A549 (cell line): ENCODE measurements at regions not wholly inside any gene's neighbourhood (a gene's known extent, or its start where the extent isn't known, plus 50 kb on each side); places are given as distances from the start of the nearest gene placed in this dataset.

Source experiments
- ATAC-seq, 2 experiments: fragments of 200-7000 bp in 1 of 2; fragments of >200 bp in 1 of 2; cut with Nextera tagmentation in 1 of 2; cut with Tn5 transposase in 1 of 2; 3 replicates each; pipeline versions ENCODE4 v1.8.0 to v1.9.1; 2018 to 2020; ENCODE audit warnings: mild to moderate bottlenecking in 1 of 2, moderate library complexity in 1 of 2
- CTCF ChIA-PET: fragments of 300-600 bp; sonication (Branson Sonifier 250); formaldehyde crosslinking; extraction: SDS; loops from one replicate; lab custom pipeline; 2021; ENCODE audit warnings: antibody characterized with exemption, inconsistent platforms; lab: Yijun Ruan, JAX
- POLR2A ChIA-PET: fragments of 350-600 bp; formaldehyde crosslinking; extraction: SDS; loops from one replicate; lab custom pipeline; 2021; ENCODE audit warnings: antibody characterized with exemption, inconsistent platforms; lab: Yijun Ruan, JAX
- DNase-seq, 2 experiments: peaks; one replicate each; pipeline versions ENCODE4 v3.0.0 to v3.0.0-alpha.2; 2011 to 2016; ENCODE audit warnings: low read depth in 1 of 2, low spot score in 1 of 2
- FAIRE-seq: peaks from 2 replicates; lab custom pipeline; 2011; peaks lifted over from hg19 to GRCh38; lab: Jason Lieb, UNC
- H3K27ac ChIP-seq, 2 experiments: fragments of >200 bp; sonication (Bioruptor Twin); formaldehyde crosslinking; 3 replicates each; pipeline ENCODE4 v1.5.1; 2016 to 2017
- H3K4me1 ChIP-seq: fragments of >200 bp; sonication (Bioruptor Twin); formaldehyde crosslinking; 3 replicates; pipeline ENCODE4 v1.6.1; 2016
- H3K4me2 ChIP-seq: fragments of >200 bp; sonication (Bioruptor Twin); formaldehyde crosslinking; 3 replicates; pipeline ENCODE4 v1.6.1; 2016
- H3K4me3 ChIP-seq: fragments of >200 bp; sonication (Bioruptor Twin); formaldehyde crosslinking; 3 replicates; pipeline ENCODE4 v1.5.1; 2016
- H3K9me3 ChIP-seq: fragments of >200 bp; sonication (Bioruptor Twin); formaldehyde crosslinking; 3 replicates; pipeline ENCODE4 v1.6.1; 2016
- CEBPB ChIP-seq, 2 experiments: fragments of >200 bp in 1 of 2; sonication (Bioruptor Twin) in 1 of 2; formaldehyde crosslinking in 1 of 2; IDR thresholded peaks; 2 replicates each; pipeline ENCODE4 v1.6.1; 2012 to 2016
- EHF ChIP-seq: fragments of 250-450 bp; sonication (Bioruptor Pico); IDR thresholded peaks from 2 replicates; pipeline ENCODE4 v1.5.0; 2020; ENCODE audit warnings: mild to moderate bottlenecking
- EHMT2 ChIP-seq: fragments of 200-600 bp; sonication (generic); IDR thresholded peaks from 2 replicates; pipeline ENCODE4 v1.6.1; 2016; ENCODE audit warnings: antibody characterized with exemption, low read depth, mild to moderate bottlenecking, moderate library complexity
- EP300 ChIP-seq, 2 experiments: fragments of >200 bp; sonication (Bioruptor Twin); formaldehyde crosslinking; IDR thresholded peaks; 2 replicates in 1 of 2; 3 replicates in 1 of 2; pipeline ENCODE4 v1.6.1; 2016 to 2017
- ESRRA ChIP-seq: fragments of 150-350 bp; IDR thresholded peaks from 2 replicates; pipeline ENCODE4 v1.6.1; 2014; ENCODE audit warnings: mild to moderate bottlenecking, low read length, borderline replicate concordance
- FOSB ChIP-seq: fragments of 250-450 bp; sonication (Bioruptor Pico); IDR thresholded peaks from 2 replicates; pipeline ENCODE4 v1.5.0; 2020; ENCODE audit warnings: mild to moderate bottlenecking, moderate library complexity
- FOXS1 ChIP-seq: fragments of 250-450 bp; sonication (Bioruptor Pico); IDR thresholded peaks from 2 replicates; pipeline ENCODE4 v1.5.0; 2020; ENCODE audit warnings: mild to moderate bottlenecking, moderate library complexity
- HEYL ChIP-seq: fragments of 250-450 bp; sonication (Bioruptor Pico); IDR thresholded peaks from 2 replicates; pipeline ENCODE4 v1.8.0; 2021; ENCODE audit warnings: mild to moderate bottlenecking, moderate library complexity
- HOXB5 ChIP-seq: fragments of 250-450 bp; sonication (Bioruptor Pico); IDR thresholded peaks from 2 replicates; pipeline ENCODE4 v1.5.0; 2020; ENCODE audit warnings: mild to moderate bottlenecking, moderate library complexity
- JUNB ChIP-seq: fragments of >200 bp; sonication (Bioruptor Twin); formaldehyde crosslinking; IDR thresholded peaks from 2 replicates; pipeline ENCODE4 v1.6.1; 2016
- MYC ChIP-seq: IDR thresholded peaks from 2 replicates; pipeline ENCODE4 v1.6.1; 2012; ENCODE audit warnings: mild to moderate bottlenecking, inconsistent platforms, low read length, improper control_type of control experiment, borderline replicate concordance
- NPAS2 ChIP-seq: fragments of 250-450 bp; sonication (Bioruptor Pico); IDR thresholded peaks from 2 replicates; pipeline ENCODE4 v1.8.0; 2022; ENCODE audit warnings: mild to moderate bottlenecking, moderate library complexity, borderline replicate concordance
- NR3C1 ChIP-seq: fragments of >200 bp; sonication (Bioruptor Twin); formaldehyde crosslinking; IDR thresholded peaks from 3 replicates; pipeline ENCODE4 v1.6.1; 2017
- RAD21 ChIP-seq, 2 experiments: fragments of >200 bp in 1 of 2; sonication (Bioruptor Twin) in 1 of 2; formaldehyde crosslinking in 1 of 2; IDR thresholded peaks in 1 of 2; conservative IDR thresholded peaks in 1 of 2; 2 replicates in 1 of 2; 3 replicates in 1 of 2; pipeline ENCODE4 v1.6.1; 2012 to 2018; ENCODE audit warnings: inconsistent platforms in 1 of 2
- RARB ChIP-seq: fragments of 250-450 bp; sonication (Bioruptor Pico); IDR thresholded peaks from 2 replicates; pipeline ENCODE4 v1.8.0; 2021; ENCODE audit warnings: mild to moderate bottlenecking, moderate library complexity
- RFX5 ChIP-seq: fragments of 450-650 bp; IDR thresholded peaks from 2 replicates; pipeline ENCODE4 v1.7.1; 2014; ENCODE audit warnings: antibody characterized with exemption, mild to moderate bottlenecking, moderate library complexity
- RNF2 ChIP-seq: fragments of 200-600 bp; sonication (generic); IDR thresholded peaks from 2 replicates; pipeline ENCODE4 v1.6.1; 2016; ENCODE audit warnings: low read depth, mild to moderate bottlenecking, antibody characterized with exemption, moderate library complexity, borderline replicate concordance
- SREBF2 ChIP-seq: fragments of 450-650 bp; IDR thresholded peaks from 2 replicates; pipeline ENCODE4 v1.6.1; 2014; ENCODE audit warnings: mild to moderate bottlenecking, moderate library complexity
- TFCP2L1 ChIP-seq: fragments of 250-450 bp; sonication (Bioruptor Pico); IDR thresholded peaks from 2 replicates; pipeline ENCODE4 v1.5.0; 2021; ENCODE audit warnings: mild to moderate bottlenecking
- ZFP36 ChIP-seq: fragments of 450-650 bp; IDR thresholded peaks from 2 replicates; pipeline ENCODE4 v1.6.1; 2014; ENCODE audit warnings: borderline replicate concordance; ENCODE audit not compliant: partially characterized antibody
- ZSCAN20 ChIP-seq: fragments of 250-450 bp; sonication (Bioruptor Pico); IDR thresholded peaks from 2 replicates; pipeline ENCODE4 v1.8.0; 2022; ENCODE audit warnings: mild to moderate bottlenecking, moderate library complexity
- WGBS: methylation state at CpG from one replicate; pipeline ENCODE4 v1.1.6; 2017; ENCODE audit errors: missing lambda C conversion rate; 5-methylcytosine and 5-hydroxymethylcytosine counted together
- TF ChIP-seq, protein P1 (sequence below): fragments of >200 bp; sonication (Bioruptor Twin); formaldehyde crosslinking; IDR thresholded peaks from 2 replicates; pipeline ENCODE4 v1.6.1; 2016
- TF ChIP-seq, protein P2 (sequence below): fragments of 450-650 bp; IDR thresholded peaks from 2 replicates; pipeline ENCODE4 v1.6.1; 2014; ENCODE audit warnings: antibody characterized with exemption
- TF ChIP-seq, protein P3 (sequence below): fragments of 150-350 bp; IDR thresholded peaks from 2 replicates; pipeline ENCODE4 v1.6.1; 2014; ENCODE audit warnings: low read depth, mild to moderate bottlenecking, low read length

GRCh38 chr3:168622795-168623194 lies 527.1 kb upstream of the GOLIM4 start:
- Histone ChIP-seq H3K9me3 (no peaks in the 10 kb centered on the region), H3K4me2 (no peak overlapping the region), H3K4me3 (no peak overlapping the region), H3K27ac (no peak overlapping the region), H3K4me1 (no peaks in the 10 kb centered on the region)
- ChIA-PET POLR2A (no interaction called here), CTCF (interaction anchor here (0.5 kb wide), 1 partner anchor 164 kb away, joined by 3 read pairs; no protein-coding TSS in a partner anchor)
- 63% methylated on average over 3 of the region's 3 CpGs for WGBS
- ATAC-seq, result no peak
- DNase-seq, result no peak
- FAIRE-seq, result no peak
- TF ChIP-seq ZSCAN20 (CRISPR knock-in tag) (no peak), RFX5 (no peak), EHMT2 (no peak), NPAS2 (CRISPR knock-in tag) (no peak), CEBPB (IDR thresholded peaks at IDR 0.05) (no peak), ESRRA (no peak), EHF (CRISPR knock-in tag) (no peak), MYC (no peak), ZFP36 (no peak), RARB (CRISPR knock-in tag) (no peak), SREBF2 (no peak)
- TF ChIP-seq, protein P1, sequence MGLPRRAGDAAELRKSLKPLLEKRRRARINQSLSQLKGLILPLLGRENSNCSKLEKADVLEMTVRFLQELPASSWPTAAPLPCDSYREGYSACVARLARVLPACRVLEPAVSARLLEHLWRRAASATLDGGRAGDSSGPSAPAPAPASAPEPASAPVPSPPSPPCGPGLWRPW, result no peak
- TF ChIP-seq, protein P2, sequence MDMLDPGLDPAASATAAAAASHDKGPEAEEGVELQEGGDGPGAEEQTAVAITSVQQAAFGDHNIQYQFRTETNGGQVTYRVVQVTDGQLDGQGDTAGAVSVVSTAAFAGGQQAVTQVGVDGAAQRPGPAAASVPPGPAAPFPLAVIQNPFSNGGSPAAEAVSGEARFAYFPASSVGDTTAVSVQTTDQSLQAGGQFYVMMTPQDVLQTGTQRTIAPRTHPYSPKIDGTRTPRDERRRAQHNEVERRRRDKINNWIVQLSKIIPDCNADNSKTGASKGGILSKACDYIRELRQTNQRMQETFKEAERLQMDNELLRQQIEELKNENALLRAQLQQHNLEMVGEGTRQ, result no peak
- TF ChIP-seq, protein P3, sequence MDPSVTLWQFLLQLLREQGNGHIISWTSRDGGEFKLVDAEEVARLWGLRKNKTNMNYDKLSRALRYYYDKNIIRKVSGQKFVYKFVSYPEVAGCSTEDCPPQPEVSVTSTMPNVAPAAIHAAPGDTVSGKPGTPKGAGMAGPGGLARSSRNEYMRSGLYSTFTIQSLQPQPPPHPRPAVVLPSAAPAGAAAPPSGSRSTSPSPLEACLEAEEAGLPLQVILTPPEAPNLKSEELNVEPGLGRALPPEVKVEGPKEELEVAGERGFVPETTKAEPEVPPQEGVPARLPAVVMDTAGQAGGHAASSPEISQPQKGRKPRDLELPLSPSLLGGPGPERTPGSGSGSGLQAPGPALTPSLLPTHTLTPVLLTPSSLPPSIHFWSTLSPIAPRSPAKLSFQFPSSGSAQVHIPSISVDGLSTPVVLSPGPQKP, result no peak
- TF ChIP-seq, all 56 proteins: peak for 0

GRCh38 chr3:168620854-168621253 lies 525.1 kb upstream of the GOLIM4 start:
- FAIRE-seq, result no peak
- Histone ChIP-seq H3K4me1 (no peaks in the 10 kb centered on the region), H3K9me3 (no peaks in the 10 kb centered on the region), H3K4me2 (no peak overlapping the region), H3K27ac (no peak overlapping the region), H3K4me3 (no peak overlapping the region)
- TF ChIP-seq TFCP2L1 (CRISPR knock-in tag), result no peak
- TF ChIP-seq, protein P3, result no peak
- TF ChIP-seq RAD21 (conservative IDR thresholded peaks at IDR 0.05 in 1 of 2, IDR thresholded peaks at IDR 0.05 in 1 of 2), result peak in 1 of 2 experiments; percentile 36; a peak in 2 of 5 replicates
- TF ChIP-seq JUNB, result no peak
- TF ChIP-seq EP300 (IDR thresholded peaks at IDR 0.05), result no peak
- no peak for TF ChIP-seq FOSB (CRISPR knock-in tag)
- ChIA-PET CTCF (interaction anchor here (0.8 kb wide), 1 partner anchor 23 kb away, joined by 3 read pairs; no protein-coding TSS in a partner anchor), POLR2A (no interaction called here)
- WGBS, result 19% methylated on average over 5 of the region's 5 CpGs
- ATAC-seq, result peak in 1 of 2 experiments; percentile 76; a peak in 3 of 6 replicates
- DNase-seq, result peak; percentile 0 to 18

DNA sequence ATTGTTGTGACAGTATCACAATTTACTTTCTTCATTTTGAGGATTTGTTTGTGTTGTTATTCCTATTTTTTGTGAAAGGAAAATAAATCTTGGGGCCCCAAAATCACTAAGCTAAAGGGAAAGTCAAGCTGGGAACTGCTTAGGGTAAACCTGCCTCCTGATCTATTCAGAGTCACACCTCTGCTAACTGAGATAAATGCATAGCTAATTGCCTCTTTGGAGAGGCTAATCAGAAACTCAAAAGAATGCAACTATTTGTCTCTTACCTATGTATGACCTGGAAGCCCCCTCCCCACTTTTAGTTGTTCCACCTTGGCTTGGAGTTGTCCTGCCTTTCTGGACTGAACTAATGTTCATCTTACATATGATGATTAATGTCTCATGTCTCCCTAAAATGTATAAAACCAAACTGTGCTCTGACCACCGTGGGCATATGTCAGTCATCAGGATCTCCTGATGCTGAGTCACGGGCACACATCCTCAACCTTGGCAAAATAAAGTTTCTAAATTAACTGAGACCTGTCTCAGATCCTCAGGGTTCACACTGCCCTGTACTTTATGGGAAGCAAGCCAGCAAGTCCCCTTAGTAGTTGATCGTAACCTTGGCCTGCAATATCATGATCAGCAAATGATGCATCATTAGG lies 523.2 kb upstream of the GOLIM4 start:
- no peak for DNase-seq
- TF ChIP-seq RNF2, result no peak
- no peak for TF ChIP-seq HOXB5 (CRISPR knock-in tag)
- TF ChIP-seq FOXS1 (CRISPR knock-in tag), result no peak
- TF ChIP-seq NR3C1, result no peak
- TF ChIP-seq HEYL (CRISPR knock-in tag), result no peak
- TF ChIP-seq, protein P3, result no peak
- TF ChIP-seq, all 56 proteins: peak for 0
- no peaks in the 10 kb centered on the region for H3K9me3 ChIP-seq
- H3K4me2 ChIP-seq, result no peak overlapping the region
- H3K27ac ChIP-seq, result no peak overlapping the region
- ATAC-seq (no peak), FAIRE-seq (no peak)
- WGBS, result 24% methylated on average over 3 of the region's 3 CpGs
- no peaks in the 10 kb centered on the region for H3K4me1 ChIP-seq
- POLR2A ChIA-PET, result no interaction called here
- CTCF ChIA-PET, result interaction anchor here (1.3 kb wide), 1 partner anchor 408 kb away, joined by 3 read pairs; no protein-coding TSS in a partner anchor
- no peak overlapping the region for H3K4me3 ChIP-seq
